Muscle layer of duodenum (tissue), 2 donors: ENCODE measurements at regions not wholly inside any gene's neighbourhood (a gene's known extent, or its start where the extent isn't known, plus 50 kb on each side); places are given as distances from the start of the nearest gene placed in this dataset.
"Not testable (repeated sequence)": the region's sequence is repeated elsewhere in the genome, so short reads cannot be mapped to it uniquely, and the experiment has no call there.

Source experiments
- H3K27ac ChIP-seq: one replicate; pipeline ENCODE4 v1.7.0; 2013; ENCODE audit warnings: mild to moderate bottlenecking, low read length
- H3K27me3 ChIP-seq: one replicate; pipeline ENCODE4 v1.7.0; 2013; ENCODE audit warnings: low read depth, mild to moderate bottlenecking, control low read depth, low read length
- H3K36me3 ChIP-seq, 2 donors: one replicate each; pipeline ENCODE4 v1.7.0; 2013; ENCODE audit warnings: low read length in 2 of 2, control low read depth in 1 of 2, mild to moderate bottlenecking in 1 of 2; ENCODE audit not compliant: insufficient read depth in 2 of 2, control insufficient read depth in 1 of 2
- H3K4me1 ChIP-seq, 2 donors: one replicate each; pipeline ENCODE4 v1.7.0; 2013; ENCODE audit warnings: low read length in 2 of 2, mild to moderate bottlenecking in 2 of 2, control low read depth in 1 of 2, moderate library complexity in 1 of 2; ENCODE audit not compliant: insufficient read depth in 2 of 2, control insufficient read depth in 1 of 2
- H3K4me3 ChIP-seq, 2 donors: one replicate each; pipeline ENCODE4 v1.7.0; 2013; ENCODE audit warnings: low read length in 2 of 2, low read depth in 1 of 2, mild to moderate bottlenecking in 1 of 2
- H3K9me3 ChIP-seq, 2 donors: one replicate each; pipeline ENCODE4 v1.7.0; 2013; ENCODE audit warnings: low read length in 2 of 2, control low read depth in 1 of 2, mild to moderate bottlenecking in 1 of 2; ENCODE audit not compliant: control insufficient read depth in 1 of 2
- donor health status: healthy.

DNA sequence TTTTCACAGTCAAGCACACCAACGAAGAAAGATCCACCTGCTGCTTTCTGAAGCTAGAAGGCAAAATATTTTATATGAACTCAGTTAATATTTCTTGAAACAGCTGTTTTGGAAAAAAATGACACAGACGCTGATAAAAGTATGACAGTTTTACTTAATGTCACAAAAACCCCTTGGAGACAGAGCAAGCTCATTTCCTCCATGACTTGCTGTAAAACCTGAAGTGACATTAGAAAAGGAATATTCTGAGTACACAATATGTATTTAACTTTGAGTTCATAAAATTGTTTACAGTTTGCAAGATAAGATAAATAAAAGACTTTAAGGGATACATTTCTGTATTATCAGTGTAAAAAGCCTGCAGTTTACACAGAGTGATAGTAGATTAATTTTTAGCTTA is 105.4 kb downstream of the DSEL start:
- Histone ChIP-seq H3K27me3 (no peaks in the 10 kb centered on the region), H3K36me3 (no peaks in the 10 kb centered on the region), H3K9me3 (no peaks in the 10 kb centered on the region), H3K4me1 (peaks cover 0 to 5% of the 10 kb centered on the region in 2 donors), H3K27ac (no peak overlapping the region), H3K4me3 (no peak overlapping the region)

DNA sequence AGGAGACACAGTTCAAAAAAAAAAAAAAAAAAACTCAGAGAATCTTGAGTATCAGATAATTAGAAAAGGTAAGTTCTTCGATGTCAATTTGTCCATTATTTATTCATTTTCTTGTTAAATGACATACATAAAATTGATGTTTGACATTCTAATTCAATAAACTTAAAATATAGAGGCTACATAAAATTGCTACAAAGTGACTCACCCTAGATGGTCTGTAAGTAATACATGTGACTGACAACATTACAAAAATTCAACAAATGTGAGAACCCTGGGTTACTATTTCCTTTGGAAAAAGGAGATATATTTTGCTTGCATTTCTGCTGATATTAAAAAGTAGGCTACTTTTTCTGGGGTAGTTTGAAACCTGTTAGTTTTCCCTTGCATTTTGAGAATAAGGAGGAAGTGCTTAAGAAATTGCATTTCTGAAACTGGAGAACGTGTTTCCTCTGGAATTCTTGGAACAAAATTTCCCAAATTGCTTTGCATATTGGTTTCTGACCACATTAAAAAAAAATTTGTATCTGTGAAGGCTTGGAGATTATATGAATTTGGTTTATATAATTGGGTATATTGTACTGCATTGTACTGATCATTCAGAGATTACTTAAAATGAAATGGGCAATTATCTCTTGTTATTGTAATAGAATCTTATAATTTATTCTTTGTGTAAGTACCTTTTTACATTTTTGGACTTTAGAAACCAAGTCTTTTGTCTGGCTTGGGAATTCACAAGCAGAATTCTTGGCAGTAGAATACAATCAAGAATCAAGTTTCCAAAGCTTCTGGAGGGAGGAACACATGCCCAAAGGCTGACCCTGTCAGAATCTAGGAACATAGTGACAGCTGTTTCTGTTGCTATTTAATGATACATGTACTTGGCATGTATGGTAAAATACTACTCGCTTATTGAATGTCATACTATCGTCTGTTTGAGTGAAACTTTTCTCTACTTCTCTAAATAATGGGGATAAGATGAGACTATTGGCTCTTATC is 106.1 kb downstream of the DSEL start:
- H3K27me3 ChIP-seq = no peaks in the 10 kb centered on the region
- peaks cover 0 to 5% of the 10 kb centered on the region in 2 donors for H3K4me1 ChIP-seq
- H3K4me3 ChIP-seq = no peak overlapping the region
- no peaks in the 10 kb centered on the region for H3K9me3 ChIP-seq
- H3K27ac ChIP-seq = no peak overlapping the region
- no peaks in the 10 kb centered on the region for H3K36me3 ChIP-seq

DNA sequence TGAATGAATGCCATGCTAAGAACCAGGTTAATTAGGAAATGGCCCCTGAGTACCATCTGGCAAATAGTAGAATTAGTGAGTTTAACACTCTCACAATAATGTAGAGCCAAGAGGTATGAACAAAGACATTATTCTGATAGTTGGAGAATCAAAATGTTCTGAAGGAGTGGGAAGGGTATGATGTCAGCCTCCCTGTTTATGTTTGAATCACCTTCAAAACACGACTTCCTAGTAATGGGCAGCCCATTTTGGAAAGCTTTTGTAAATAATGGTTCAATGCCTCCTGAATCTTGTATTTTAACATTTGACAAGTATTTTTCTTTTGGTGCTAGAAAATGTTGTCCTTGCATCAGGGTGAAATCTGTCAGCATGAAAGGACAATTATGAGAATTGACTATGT is 108.3 kb downstream of the DSEL start:
- Histone ChIP-seq H3K4me1 (peaks cover 0 to 5% of the 10 kb centered on the region in 2 donors), H3K36me3 (no peaks in the 10 kb centered on the region), H3K27me3 (no peaks in the 10 kb centered on the region), H3K9me3 (no peaks in the 10 kb centered on the region), H3K27ac (no peak overlapping the region), H3K4me3 (no peak overlapping the region)

DNA sequence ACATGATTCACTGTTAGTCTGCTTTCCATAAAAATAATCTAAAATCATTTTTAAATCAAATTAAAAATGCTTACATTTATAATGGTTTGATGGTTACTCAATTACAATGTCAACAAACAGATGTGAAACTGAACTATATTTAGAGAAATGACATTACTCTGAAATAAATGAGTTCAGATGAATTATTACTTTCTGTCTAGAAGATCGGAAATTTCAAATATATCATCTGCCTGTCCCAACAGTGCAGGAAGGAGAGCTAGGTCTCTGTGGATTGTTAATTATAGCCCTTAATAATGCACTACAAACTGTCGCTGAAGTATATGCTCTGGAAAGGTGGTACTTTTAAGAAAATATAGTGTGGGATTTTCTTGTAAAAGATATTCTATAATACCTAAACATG is 109.8 kb downstream of the DSEL start:
- no peak overlapping the region for H3K27ac ChIP-seq
- H3K36me3 ChIP-seq = no peaks in the 10 kb centered on the region

DNA sequence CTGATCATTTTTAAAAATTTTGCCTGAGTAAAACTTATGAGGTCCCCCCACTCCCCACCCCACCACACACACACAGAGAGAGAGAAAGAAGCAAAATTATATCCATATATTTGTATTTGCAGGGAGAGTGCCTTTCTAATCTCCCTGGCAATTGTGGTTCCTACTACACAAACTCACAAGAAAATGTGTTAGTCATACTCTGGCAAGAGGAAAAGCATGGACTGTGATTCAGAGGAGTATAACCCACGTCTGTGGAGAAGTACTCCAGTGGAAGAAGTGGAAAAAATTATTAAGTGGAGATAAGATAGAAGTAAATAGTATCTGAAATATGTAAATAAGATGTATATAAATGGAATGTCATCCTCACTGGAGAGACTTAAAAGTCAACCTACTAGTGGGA is 114.0 kb downstream of the DSEL start:
- H3K36me3 ChIP-seq = no peaks in the 10 kb centered on the region
- no peak overlapping the region for H3K4me3 ChIP-seq
- H3K27ac ChIP-seq = no peak overlapping the region
- H3K27me3 ChIP-seq = no peaks in the 10 kb centered on the region
- H3K9me3 ChIP-seq = no peaks in the 10 kb centered on the region
- no peaks in the 10 kb centered on the region for H3K4me1 ChIP-seq

More for the DNA sequence above, 109.8 kb downstream of the DSEL start:
- Histone ChIP-seq H3K4me1 (peaks cover 0 to 5% of the 10 kb centered on the region in 2 donors), H3K27me3 (no peaks in the 10 kb centered on the region), H3K4me3 (no peak overlapping the region), H3K9me3 (no peaks in the 10 kb centered on the region)

- Histone ChIP-seq H3K27me3 (no peaks in the 10 kb centered on the region), H3K4me3 (no peak overlapping the region), H3K36me3 (no peaks in the 10 kb centered on the region), H3K4me1 (no peaks in the 10 kb centered on the region), H3K9me3 (peaks cover 0 to 9% of the 10 kb centered on the region in 2 donors), H3K27ac (no peak overlapping the region)
Measured at GRCh38 chr18:67400502-67401117, 115.9 kb downstream of the DSEL start.

DNA sequence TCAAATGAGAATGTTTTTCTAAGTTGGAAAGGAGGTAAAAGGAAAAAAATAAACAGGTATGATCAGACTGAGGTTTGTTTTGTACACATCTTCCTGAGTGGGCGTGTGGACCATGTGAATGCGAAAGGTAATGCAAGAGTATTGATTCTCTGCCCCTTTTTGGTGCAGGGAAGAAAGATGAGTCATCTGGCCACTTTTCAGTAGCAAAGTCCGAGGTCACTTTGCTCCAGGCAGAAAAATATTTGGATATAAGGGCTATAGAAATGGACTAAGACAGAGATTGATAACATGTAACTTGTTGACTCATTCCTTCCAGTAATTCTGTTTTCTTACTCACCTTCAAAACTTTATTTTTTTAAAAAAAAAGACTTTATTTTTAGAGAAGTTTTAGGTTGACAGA is 130.5 kb downstream of the DSEL start:
- H3K4me1 ChIP-seq = no peaks in the 10 kb centered on the region
- no peaks in the 10 kb centered on the region for H3K27me3 ChIP-seq
- no peak overlapping the region for H3K27ac ChIP-seq
- no peaks in the 10 kb centered on the region for H3K9me3 ChIP-seq
- no peaks in the 10 kb centered on the region for H3K36me3 ChIP-seq
- no peak overlapping the region for H3K4me3 ChIP-seq

- Histone ChIP-seq H3K4me3 (no peak overlapping the region), H3K9me3 (no peaks in the 10 kb centered on the region), H3K27ac (no peak overlapping the region)
Measured at GRCh38 chr18:67385455-67385854, 131.1 kb downstream of the DSEL start.

GRCh38 chr18:67384057-67384456 is 132.5 kb downstream of the DSEL start:
- not testable (repeated sequence) for H3K27me3 ChIP-seq, H3K4me1 ChIP-seq, H3K27ac ChIP-seq, H3K4me3 ChIP-seq, H3K9me3 ChIP-seq, H3K36me3 ChIP-seq

More at GRCh38 chr18:67385455-67385854, 131.1 kb downstream of the DSEL start:
- Histone ChIP-seq H3K36me3 (no peaks in the 10 kb centered on the region), H3K4me1 (no peaks in the 10 kb centered on the region), H3K27me3 (no peaks in the 10 kb centered on the region)

GRCh38 chr18:67381608-67382150 is 134.8 kb downstream of the DSEL start:
- H3K4me1 ChIP-seq = no peaks in the 10 kb centered on the region
- no peak overlapping the region for H3K27ac ChIP-seq
- no peaks in the 10 kb centered on the region for H3K9me3 ChIP-seq
- no peaks in the 10 kb centered on the region for H3K36me3 ChIP-seq
- H3K27me3 ChIP-seq = no peaks in the 10 kb centered on the region
- no peak overlapping the region for H3K4me3 ChIP-seq

GRCh38 chr18:67380867-67381266 is 135.7 kb downstream of the DSEL start:
- Histone ChIP-seq H3K4me3 (no peak overlapping the region), H3K9me3 (no peaks in the 10 kb centered on the region), H3K27ac (no peak overlapping the region), H3K27me3 (no peaks in the 10 kb centered on the region), H3K36me3 (no peaks in the 10 kb centered on the region), H3K4me1 (no peaks in the 10 kb centered on the region)
